Esophagus squamous epithelium (tissue), 4 donors: ENCODE measurements at regions not wholly inside any gene's neighbourhood (a gene's known extent, or its start where the extent isn't known, plus 50 kb on each side); places are given as distances from the start of the nearest gene placed in this dataset.

Experiments
- POLR2A ChIP-seq, 4 donors: fragments of 450-650 bp; IDR thresholded peaks; one replicate each; pipeline ENCODE4 v1.6.1; 2017; ENCODE audit warnings: antibody characterized with exemption in 4 of 4, mild to moderate bottlenecking in 4 of 4, moderate library complexity in 3 of 4
- TF ChIP-seq, protein P1 (sequence below), 6 experiments: fragments of 450-650 bp in 4 of 6; fragments of 200-600 bp in 2 of 6; sonication (generic) in 2 of 6; IDR thresholded peaks; one replicate each; pipeline ENCODE4 v1.5.1; 2016 to 2019; ENCODE audit warnings: antibody characterized with exemption in 6 of 6, mild to moderate bottlenecking in 4 of 6, moderate library complexity in 4 of 6

- no peak for TF ChIP-seq POLR2A (IDR thresholded peaks at IDR 0.05)
- TF ChIP-seq, protein P1, sequence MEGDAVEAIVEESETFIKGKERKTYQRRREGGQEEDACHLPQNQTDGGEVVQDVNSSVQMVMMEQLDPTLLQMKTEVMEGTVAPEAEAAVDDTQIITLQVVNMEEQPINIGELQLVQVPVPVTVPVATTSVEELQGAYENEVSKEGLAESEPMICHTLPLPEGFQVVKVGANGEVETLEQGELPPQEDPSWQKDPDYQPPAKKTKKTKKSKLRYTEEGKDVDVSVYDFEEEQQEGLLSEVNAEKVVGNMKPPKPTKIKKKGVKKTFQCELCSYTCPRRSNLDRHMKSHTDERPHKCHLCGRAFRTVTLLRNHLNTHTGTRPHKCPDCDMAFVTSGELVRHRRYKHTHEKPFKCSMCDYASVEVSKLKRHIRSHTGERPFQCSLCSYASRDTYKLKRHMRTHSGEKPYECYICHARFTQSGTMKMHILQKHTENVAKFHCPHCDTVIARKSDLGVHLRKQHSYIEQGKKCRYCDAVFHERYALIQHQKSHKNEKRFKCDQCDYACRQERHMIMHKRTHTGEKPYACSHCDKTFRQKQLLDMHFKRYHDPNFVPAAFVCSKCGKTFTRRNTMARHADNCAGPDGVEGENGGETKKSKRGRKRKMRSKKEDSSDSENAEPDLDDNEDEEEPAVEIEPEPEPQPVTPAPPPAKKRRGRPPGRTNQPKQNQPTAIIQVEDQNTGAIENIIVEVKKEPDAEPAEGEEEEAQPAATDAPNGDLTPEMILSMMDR (IDR thresholded peaks at IDR 0.05), result no peak
Observed at GRCh38 chr11:109838026-109838425, 255.2 kb upstream of the ZC3H12C start.
